Breast epithelium (tissue), 4 donors: ENCODE measurements at regions not wholly inside any gene's neighbourhood (a gene's known extent, or its start where the extent isn't known, plus 50 kb on each side); places are given as distances from the start of the nearest gene placed in this dataset.

Source experiments
- DNase-seq, 2 donors: peaks; one replicate each; pipeline ENCODE4 v3.0.0-alpha.2; 2019; ENCODE audit warnings: low spot score in 2 of 2
- H3K27ac ChIP-seq, 2 donors: fragments of 200-600 bp; sonication (generic) in 1 of 2; one replicate each; pipeline ENCODE4 v1.5.1; 2016 to 2019; ENCODE audit warnings: mild to moderate bottlenecking in 1 of 2
- H3K27me3 ChIP-seq, 2 donors: fragments of 200-600 bp; sonication (generic) in 1 of 2; one replicate each; pipeline versions ENCODE4 v1.5.1 to v1.6.0; 2017 to 2019; ENCODE audit warnings: control low read depth in 1 of 2, mild to moderate bottlenecking in 1 of 2
- H3K36me3 ChIP-seq: fragments of 200-600 bp; one replicate; pipeline ENCODE4 v1.5.1; 2019
- H3K4me1 ChIP-seq, 2 donors: fragments of 200-600 bp; sonication (generic); one replicate each; pipeline ENCODE4 v1.5.1; 2016 to 2019; ENCODE audit warnings: control low read depth in 1 of 2
- H3K4me3 ChIP-seq, 3 donors: fragments of 200-600 bp; sonication (generic); 1 replicate in 2 of 3; 2 replicates in 1 of 3; pipeline ENCODE4 v1.5.1; 2016 to 2019; ENCODE audit warnings: mild to moderate bottlenecking in 3 of 3, moderate library complexity in 2 of 3
- H3K9me3 ChIP-seq, 2 donors: fragments of 200-600 bp; sonication (generic) in 1 of 2; one replicate each; pipeline ENCODE4 v1.5.1; 2016 to 2019; ENCODE audit warnings: control low read depth in 1 of 2
- POLR2A ChIP-seq: fragments of 450-650 bp; IDR thresholded peaks from one replicate; pipeline ENCODE4 v1.6.1; 2016; ENCODE audit warnings: antibody characterized with exemption, mild to moderate bottlenecking, moderate library complexity
- POLR2AphosphoS5 ChIP-seq, 3 donors: sonication (generic); formaldehyde crosslinking; IDR thresholded peaks; one replicate each; pipeline ENCODE4 v1.6.1; 2017; ENCODE audit warnings: antibody characterized with exemption in 3 of 3
- intact Hi-C: fragments of 100-400 bp; cut with DNase I; formaldehyde crosslinking; loops from one replicate; pipeline ENCODE4 v1.15.1; 2023; ENCODE audit warnings: low total_unique reads
- TF ChIP-seq, protein P1 (sequence below), 3 donors: fragments of 450-650 bp; IDR thresholded peaks; one replicate each; pipeline ENCODE4 v1.5.1; 2016 to 2017; ENCODE audit warnings: antibody characterized with exemption in 3 of 3, mild to moderate bottlenecking in 3 of 3, moderate library complexity in 3 of 3

DNA sequence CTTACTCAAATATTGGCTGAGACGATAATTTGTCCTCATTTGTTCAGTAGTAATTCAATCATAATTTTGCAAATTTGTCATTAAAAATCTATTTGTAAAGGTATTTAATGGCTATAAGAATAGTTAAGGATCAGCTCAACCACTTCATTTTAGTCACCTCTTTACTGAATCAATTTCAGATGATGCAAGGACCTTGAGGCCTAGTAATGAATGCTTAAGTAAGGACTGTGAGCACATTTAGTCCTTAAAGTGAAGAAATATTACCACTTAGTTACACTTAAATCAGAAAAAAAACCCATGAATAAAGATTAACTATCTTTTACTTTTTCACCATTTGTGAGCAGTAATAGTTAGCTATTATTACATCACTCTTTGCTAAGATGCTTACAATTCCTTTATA, 778.9 kb downstream of the CCDC85A start:
- no peaks in the 10 kb centered on the region for H3K27me3 ChIP-seq
- no peaks in the 10 kb centered on the region for H3K36me3 ChIP-seq
- no peaks in the 10 kb centered on the region for H3K9me3 ChIP-seq
- DNase-seq, result no peak
- no peak overlapping the region for H3K4me3 ChIP-seq
- H3K27ac ChIP-seq, result no peak overlapping the region
- intact Hi-C loops, result no loop called here
- no peak for TF ChIP-seq POLR2AphosphoS5 (IDR thresholded peaks at IDR 0.05)
- TF ChIP-seq, protein P1, sequence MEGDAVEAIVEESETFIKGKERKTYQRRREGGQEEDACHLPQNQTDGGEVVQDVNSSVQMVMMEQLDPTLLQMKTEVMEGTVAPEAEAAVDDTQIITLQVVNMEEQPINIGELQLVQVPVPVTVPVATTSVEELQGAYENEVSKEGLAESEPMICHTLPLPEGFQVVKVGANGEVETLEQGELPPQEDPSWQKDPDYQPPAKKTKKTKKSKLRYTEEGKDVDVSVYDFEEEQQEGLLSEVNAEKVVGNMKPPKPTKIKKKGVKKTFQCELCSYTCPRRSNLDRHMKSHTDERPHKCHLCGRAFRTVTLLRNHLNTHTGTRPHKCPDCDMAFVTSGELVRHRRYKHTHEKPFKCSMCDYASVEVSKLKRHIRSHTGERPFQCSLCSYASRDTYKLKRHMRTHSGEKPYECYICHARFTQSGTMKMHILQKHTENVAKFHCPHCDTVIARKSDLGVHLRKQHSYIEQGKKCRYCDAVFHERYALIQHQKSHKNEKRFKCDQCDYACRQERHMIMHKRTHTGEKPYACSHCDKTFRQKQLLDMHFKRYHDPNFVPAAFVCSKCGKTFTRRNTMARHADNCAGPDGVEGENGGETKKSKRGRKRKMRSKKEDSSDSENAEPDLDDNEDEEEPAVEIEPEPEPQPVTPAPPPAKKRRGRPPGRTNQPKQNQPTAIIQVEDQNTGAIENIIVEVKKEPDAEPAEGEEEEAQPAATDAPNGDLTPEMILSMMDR (IDR thresholded peaks at IDR 0.05), result no peak
- no peak for TF ChIP-seq POLR2A
- no peaks in the 10 kb centered on the region for H3K4me1 ChIP-seq

- H3K4me1 ChIP-seq, result no peaks in the 10 kb centered on the region
- H3K9me3 ChIP-seq, result no peaks in the 10 kb centered on the region
- intact Hi-C loops, result no loop called here
- DNase-seq, result no peak
- TF ChIP-seq POLR2AphosphoS5 (IDR thresholded peaks at IDR 0.05) (no peak), POLR2A (no peak)
- TF ChIP-seq, protein P1 (IDR thresholded peaks at IDR 0.05), result no peak
- no peaks in the 10 kb centered on the region for H3K27me3 ChIP-seq
- H3K27ac ChIP-seq, result no peak overlapping the region
- no peak overlapping the region for H3K4me3 ChIP-seq
- H3K36me3 ChIP-seq, result no peaks in the 10 kb centered on the region
These were observed 785.7 kb downstream of the CCDC85A start for GRCh38 chr2:56969513-56969912.

GRCh38 chr2:56971383-56971974, 787.7 kb downstream of the CCDC85A start:
- intact Hi-C loops, result no loop called here
- no peaks in the 10 kb centered on the region for H3K4me1 ChIP-seq

GRCh38 chr2:56981554-56981953, 797.8 kb downstream of the CCDC85A start:
- intact Hi-C loops, result no loop called here
- H3K4me1 ChIP-seq, result no peaks in the 10 kb centered on the region
- H3K27ac ChIP-seq, result no peak overlapping the region
- TF ChIP-seq, protein P1 (IDR thresholded peaks at IDR 0.05), result no peak
- TF ChIP-seq POLR2A, result no peak
- TF ChIP-seq POLR2AphosphoS5 (IDR thresholded peaks at IDR 0.05), result no peak
- peaks cover 6 to 41% of the 10 kb centered on the region in 2 donors for H3K9me3 ChIP-seq
- H3K27me3 ChIP-seq, result no peaks in the 10 kb centered on the region
- no peak for DNase-seq
- H3K4me3 ChIP-seq, result no peak overlapping the region
- no peaks in the 10 kb centered on the region for H3K36me3 ChIP-seq

More at GRCh38 chr2:56971383-56971974, 787.7 kb downstream of the CCDC85A start:
- no peak for TF ChIP-seq POLR2AphosphoS5 (IDR thresholded peaks at IDR 0.05)
- no peak for TF ChIP-seq POLR2A
- TF ChIP-seq, protein P1 (IDR thresholded peaks at IDR 0.05), result no peak
- no peak overlapping the region for H3K4me3 ChIP-seq
- H3K36me3 ChIP-seq, result no peaks in the 10 kb centered on the region
- H3K27ac ChIP-seq, result no peak overlapping the region
- H3K9me3 ChIP-seq, result no peaks in the 10 kb centered on the region
- DNase-seq, result no peak
- H3K27me3 ChIP-seq, result no peaks in the 10 kb centered on the region

DNA sequence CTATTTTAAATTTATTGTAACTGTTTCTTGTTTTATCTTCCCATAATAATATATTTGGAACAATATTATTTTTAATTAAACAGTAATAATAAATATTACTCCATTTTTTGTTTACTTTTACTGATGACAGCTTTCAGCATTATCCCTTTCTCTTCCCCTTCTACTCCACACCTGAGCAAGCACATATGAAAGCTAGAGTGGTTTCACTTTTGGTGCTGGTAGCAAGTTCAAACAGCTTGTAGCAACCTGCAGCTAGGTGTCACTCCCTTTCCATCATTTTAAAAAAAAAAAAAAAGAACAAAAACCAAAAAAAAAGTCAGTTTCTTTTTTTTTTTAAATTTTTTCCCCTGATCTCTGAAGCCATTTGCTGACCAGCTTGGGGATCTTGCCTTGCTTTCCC, 801.8 kb downstream of the CCDC85A start:
- H3K9me3 ChIP-seq, result peaks cover 0 to 17% of the 10 kb centered on the region in 2 donors
- H3K27me3 ChIP-seq, result no peaks in the 10 kb centered on the region
- intact Hi-C loops, result no loop called here
- H3K4me3 ChIP-seq, result no peak overlapping the region
- H3K4me1 ChIP-seq, result no peaks in the 10 kb centered on the region
- no peaks in the 10 kb centered on the region for H3K36me3 ChIP-seq
- DNase-seq, result no peak
- H3K27ac ChIP-seq, result no peak overlapping the region
- TF ChIP-seq, protein P1 (IDR thresholded peaks at IDR 0.05), result no peak
- TF ChIP-seq POLR2AphosphoS5 (IDR thresholded peaks at IDR 0.05) (no peak), POLR2A (no peak)
